GM21515 (cell line): ENCODE measurements at regions not wholly inside any gene's neighbourhood (a gene's known extent, or its start where the extent isn't known, plus 50 kb on each side); places are given as distances from the start of the nearest gene placed in this dataset.
"Not testable (repeated sequence)": the region's sequence is repeated elsewhere in the genome, so short reads cannot be mapped to it uniquely, and the experiment has no call there.

Experiments used
- ATAC-seq: cut with Tn5 transposase; IDR thresholded peaks from one replicate; pipeline ENCODE4 v1.9.1; 2021; ENCODE audit not compliant: unreplicated experiment

DNA sequence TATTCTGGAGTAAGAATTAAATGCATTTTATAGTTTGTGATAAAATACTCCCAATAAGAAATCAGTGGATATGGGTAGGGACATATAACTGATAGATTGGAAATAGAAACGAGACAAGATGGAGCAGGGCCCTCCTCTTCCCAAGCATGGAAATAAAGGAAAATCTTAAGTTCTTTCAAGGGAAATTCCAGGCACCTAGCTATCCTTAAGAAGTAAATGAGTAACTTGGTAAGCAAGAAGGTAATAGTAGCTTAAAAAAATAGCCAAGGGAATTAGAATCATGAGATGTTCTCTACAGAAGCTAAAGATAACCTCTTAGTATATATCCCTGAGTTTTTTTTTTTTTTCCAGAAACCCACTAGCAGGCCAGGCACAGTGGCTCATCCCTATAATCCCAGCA is 105.5 kb upstream of the FAM3C start:
- ATAC-seq, result no peak

- no peak for ATAC-seq
Measured at GRCh38 chr7:121500360-121501058, 104.4 kb upstream of the FAM3C start.

GRCh38 chr7:121499624-121500023 is 103.5 kb upstream of the FAM3C start:
- ATAC-seq, result no peak

GRCh38 chr7:121498816-121499215 is 102.7 kb upstream of the FAM3C start:
- ATAC-seq, result no peak

GRCh38 chr7:121497545-121497944 is 101.4 kb upstream of the FAM3C start:
- not testable (repeated sequence) for ATAC-seq

- no peak for ATAC-seq
Measured at GRCh38 chr7:121494516-121494915, 98.4 kb upstream of the FAM3C start.

DNA sequence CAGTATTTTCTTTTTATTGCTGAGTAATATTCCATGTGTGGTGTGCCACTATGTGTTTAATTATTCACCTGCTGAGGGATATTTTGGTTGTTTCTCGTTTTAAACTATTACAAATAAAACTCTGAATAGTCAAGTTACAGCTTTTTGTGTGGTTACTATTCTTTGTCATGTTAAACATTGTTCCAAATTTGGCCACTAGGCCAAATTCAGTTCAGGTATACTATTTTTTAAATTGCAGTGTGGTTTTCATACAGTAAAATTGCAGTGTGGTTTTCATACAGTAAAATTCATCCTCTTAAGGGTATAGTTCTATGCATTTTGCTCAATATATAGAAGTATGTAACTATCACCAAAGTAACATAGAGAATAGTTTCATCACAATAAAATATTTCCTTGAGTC is 97.4 kb upstream of the FAM3C start:
- no peak for ATAC-seq

GRCh38 chr7:121490309-121490708 is 94.2 kb upstream of the FAM3C start:
- ATAC-seq, result no peak

- no peak for ATAC-seq
Measured at GRCh38 chr7:121489440-121489839, 93.3 kb upstream of the FAM3C start.

GRCh38 chr7:121488111-121488650 is 92.1 kb upstream of the FAM3C start:
- no peak for ATAC-seq

DNA sequence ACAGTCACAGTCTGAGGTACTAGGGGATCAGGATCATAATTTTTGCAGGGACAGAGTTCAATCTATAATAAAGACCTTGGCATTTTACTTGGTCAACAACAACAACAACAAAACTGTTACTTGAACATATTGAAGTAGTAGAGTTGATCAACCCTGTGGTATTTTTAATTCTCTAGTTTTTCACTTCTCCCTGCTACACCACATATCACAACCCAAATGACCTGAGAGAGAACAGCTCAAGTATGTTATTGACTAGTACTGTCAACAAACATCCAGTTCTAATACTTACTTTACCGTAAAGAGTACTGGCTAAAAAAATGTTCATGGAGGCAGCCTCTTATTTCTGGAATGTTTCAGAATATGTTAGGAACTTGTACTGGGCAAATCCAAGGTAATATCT is 90.5 kb upstream of the FAM3C start:
- no peak for ATAC-seq

- ATAC-seq, result no peak
Measured at GRCh38 chr7:121485467-121486243, 89.5 kb upstream of the FAM3C start.

- ATAC-seq, result no peak
Measured at GRCh38 chr7:121484089-121484763, 88.1 kb upstream of the FAM3C start.

DNA sequence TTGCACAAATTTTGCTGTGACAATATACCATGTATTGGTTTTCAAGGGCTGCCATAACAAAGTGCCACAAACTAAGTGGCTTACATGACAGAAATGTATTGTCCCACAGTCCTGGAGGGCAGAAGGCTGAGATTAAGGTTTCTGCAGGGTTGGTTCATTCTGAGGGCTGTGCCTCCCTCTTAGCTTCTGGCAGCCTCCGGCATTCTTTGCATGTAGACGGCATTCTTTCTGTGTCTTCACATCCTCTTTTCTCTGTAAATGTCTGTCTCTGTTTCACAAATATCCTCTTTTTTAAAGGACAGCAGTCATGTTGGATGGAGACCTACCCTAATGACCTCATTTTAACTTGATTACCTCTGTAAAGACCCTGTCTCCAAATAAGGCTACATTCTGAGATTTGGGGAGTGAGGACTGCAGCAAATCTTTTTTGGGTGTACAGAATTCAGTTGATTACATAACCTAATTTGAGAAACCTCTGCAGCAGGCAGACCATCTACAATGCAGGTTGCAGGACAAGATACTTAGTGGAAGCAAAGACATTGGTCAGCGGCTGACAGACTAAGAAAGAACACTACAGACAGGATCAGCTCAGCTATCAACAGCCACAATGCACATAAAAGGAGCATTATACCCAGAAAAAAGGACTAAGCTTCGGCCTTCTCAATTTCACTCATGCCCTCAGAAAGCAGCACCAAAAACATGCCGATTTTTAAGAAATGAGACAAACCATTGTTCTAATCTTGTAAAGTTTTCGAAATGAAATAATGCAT is 84.6 kb upstream of the FAM3C start:
- ATAC-seq, result no peak

- ATAC-seq, result no peak
Measured at GRCh38 chr7:121480058-121480457, 84.0 kb upstream of the FAM3C start.

GRCh38 chr7:121479466-121479865 is 83.4 kb upstream of the FAM3C start:
- ATAC-seq, result no peak

- ATAC-seq, result no peak
Measured at GRCh38 chr7:121475806-121476205, 79.7 kb upstream of the FAM3C start.

DNA sequence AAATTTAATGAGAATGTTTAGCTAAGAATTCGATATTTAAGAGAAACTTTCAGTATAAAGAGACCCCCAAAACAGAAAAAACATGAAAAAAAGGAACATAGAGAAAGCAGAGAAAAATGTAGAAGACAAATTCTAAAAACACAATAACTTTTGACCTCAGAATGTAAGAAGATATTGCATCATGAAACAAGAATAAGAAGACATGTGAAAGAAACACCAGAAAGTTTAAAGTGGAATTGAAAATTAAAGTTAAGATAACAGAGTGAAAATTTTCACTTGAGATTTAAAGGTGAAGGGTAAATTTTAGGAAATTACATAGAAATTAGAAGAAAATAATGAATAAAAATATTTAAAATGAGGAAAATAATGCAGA is 78.2 kb upstream of the FAM3C start:
- ATAC-seq, result no peak

- no peak for ATAC-seq
Measured at GRCh38 chr7:121473645-121474300, 77.7 kb upstream of the FAM3C start.

- ATAC-seq, result no peak
Measured at GRCh38 chr7:121466455-121466854, 70.3 kb upstream of the FAM3C start.

GRCh38 chr7:121459148-121459547 is 63.0 kb upstream of the FAM3C start:
- ATAC-seq, result no peak
